GM23338 (cell line): ENCODE measurements at regions not wholly inside any gene's neighbourhood (a gene's known extent, or its start where the extent isn't known, plus 50 kb on each side); places are given as distances from the start of the nearest gene placed in this dataset.

Source experiments
- ATAC-seq: fragments of 200-7000 bp; cut with Tn5 transposase; 3 replicates; pipeline ENCODE4 v1.9.1; 2020
- DNase-seq: peaks from one replicate; pipeline ENCODE4 v3.0.0-alpha.2; 2015; ENCODE audit warnings: low spot score
- H2AFZ ChIP-seq: fragments of 200-600 bp; sonication (generic); 2 replicates; pipeline ENCODE4 v1.8.0; 2016; ENCODE audit warnings: antibody characterized with exemption, mild to moderate bottlenecking, moderate library complexity
- H3F3A ChIP-seq: fragments of 200-600 bp; sonication (generic); replicated peaks from 2 replicates; pipeline ENCODE4 v1.8.0; 2017; ENCODE audit warnings: antibody characterized with exemption, mixed run types, low read depth
- H3K27ac ChIP-seq: fragments of 200-600 bp; sonication (generic); 2 replicates; pipeline ENCODE4 v1.6.1; 2016; ENCODE audit warnings: low read depth
- H3K27me3 ChIP-seq: fragments of 200-600 bp; sonication (generic); 2 replicates; pipeline ENCODE4 v1.8.0; 2016; ENCODE audit warnings: mild to moderate bottlenecking, mixed run types, moderate library complexity; ENCODE audit not compliant: insufficient read depth
- H3K36me3 ChIP-seq: fragments of 200-600 bp; sonication (generic); 2 replicates; pipeline ENCODE4 v1.8.0; 2016; ENCODE audit warnings: mild to moderate bottlenecking; ENCODE audit not compliant: insufficient read depth
- H3K4me1 ChIP-seq: fragments of 200-600 bp; sonication (generic); 2 replicates; pipeline ENCODE4 v1.8.0; 2016; ENCODE audit warnings: mild to moderate bottlenecking, moderate library complexity; ENCODE audit not compliant: insufficient read depth
- H3K4me2 ChIP-seq: fragments of 200-600 bp; sonication (generic); 2 replicates; pipeline ENCODE4 v1.7.1; 2017; ENCODE audit warnings: mixed run types
- H3K4me3 ChIP-seq: fragments of 200-600 bp; sonication (generic); 2 replicates; pipeline ENCODE4 v1.6.1; 2016; ENCODE audit warnings: mixed run types
- H3K79me2 ChIP-seq: fragments of 200-600 bp; sonication (generic); replicated peaks from 2 replicates; pipeline ENCODE4 v1.8.0; 2017; ENCODE audit warnings: mild to moderate bottlenecking; ENCODE audit not compliant: insufficient read depth
- H3K9me2 ChIP-seq: fragments of 200-600 bp; sonication (generic); 2 replicates; pipeline ENCODE4 v1.8.0; 2017; ENCODE audit not compliant: insufficient read depth
- H4K20me1 ChIP-seq: fragments of 200-600 bp; sonication (generic); replicated peaks from 2 replicates; pipeline ENCODE4 v1.8.0; 2017; ENCODE audit warnings: mild to moderate bottlenecking; ENCODE audit not compliant: insufficient read depth
- H3K27ac Mint-ChIP-seq: 2 replicates; pipeline ENCODE4 v1.8.0; 2020; ENCODE audit warnings: inconsistent platforms, mild to moderate bottlenecking, moderate library complexity, mixed read lengths
- H3K27me3 Mint-ChIP-seq: 3 replicates; pipeline ENCODE4 v1.8.0; 2022; ENCODE audit warnings: low read depth, mild to moderate bottlenecking, moderate library complexity, mixed read lengths, inconsistent platforms; ENCODE audit not compliant: insufficient read depth, poor library complexity
- H3K36me3 Mint-ChIP-seq: 3 replicates; pipeline ENCODE4 v1.8.0; 2021; ENCODE audit warnings: low read depth, mild to moderate bottlenecking, inconsistent platforms, moderate library complexity, mixed read lengths
- H3K4me1 Mint-ChIP-seq: 3 replicates; pipeline ENCODE4 v1.8.0; 2020; ENCODE audit warnings: mild to moderate bottlenecking, inconsistent platforms, mixed read lengths
- H3K4me3 Mint-ChIP-seq: 3 replicates; pipeline ENCODE4 v1.8.0; 2021; ENCODE audit warnings: moderate library complexity, mild to moderate bottlenecking, inconsistent platforms, mixed read lengths
- H3K9me3 Mint-ChIP-seq: 3 replicates; pipeline ENCODE4 v1.8.0; 2020; ENCODE audit warnings: moderate library complexity, mild to moderate bottlenecking, inconsistent platforms, mixed read lengths
- CREB1 ChIP-seq: fragments of 250-450 bp; sonication (Bioruptor Pico); IDR thresholded peaks from 2 replicates; pipeline ENCODE4 v1.5.0; 2020; ENCODE audit warnings: low read depth, mild to moderate bottlenecking, moderate library complexity
- CTCF ChIP-seq, 2 experiments: fragments of 200-600 bp in 1 of 2; sonication (generic) in 1 of 2; conservative IDR thresholded peaks; 2 replicates each; pipeline versions ENCODE4 v1.5.1 to v1.6.1; 2016 to 2017; ENCODE audit warnings: antibody characterized with exemption in 2 of 2, low read depth in 2 of 2, mild to moderate bottlenecking in 2 of 2, moderate library complexity in 1 of 2
- EZH2 ChIP-seq: fragments of 200-600 bp; sonication (generic); IDR thresholded peaks from one replicate; pipeline ENCODE4 v1.8.0; 2017; ENCODE audit warnings: antibody characterized with exemption, mild to moderate bottlenecking, low read depth; ENCODE audit not compliant: unreplicated experiment
- EZH2phosphoT487 ChIP-seq: fragments of 200-600 bp; sonication (generic); IDR thresholded peaks from one replicate; pipeline ENCODE4 v1.8.1; 2018; ENCODE audit warnings: antibody characterized with exemption; ENCODE audit not compliant: unreplicated experiment
- JUNB ChIP-seq: IDR thresholded peaks from one replicate; pipeline ENCODE4 v1.6.1; 2016; ENCODE audit warnings: antibody characterized with exemption; ENCODE audit not compliant: unreplicated experiment
- NANOG ChIP-seq: IDR thresholded peaks from 2 replicates; pipeline ENCODE4 v1.6.1; 2016; ENCODE audit warnings: antibody characterized with exemption, borderline replicate concordance
- POLR2AphosphoS5 ChIP-seq: IDR thresholded peaks from 2 replicates; pipeline ENCODE4 v1.6.1; 2016; ENCODE audit warnings: antibody characterized with exemption, low read depth
- STAT1 ChIP-seq: IDR thresholded peaks from one replicate; pipeline ENCODE4 v1.6.1; 2016; ENCODE audit warnings: antibody characterized with exemption; ENCODE audit not compliant: unreplicated experiment
- ZNF114 ChIP-seq: fragments of 250-450 bp; sonication (Bioruptor Pico); IDR thresholded peaks from 2 replicates; pipeline ENCODE4 v1.5.0; 2020; ENCODE audit warnings: mild to moderate bottlenecking, moderate library complexity
- ZNF331 ChIP-seq: fragments of 250-450 bp; sonication (Bioruptor Pico); IDR thresholded peaks from 2 replicates; pipeline ENCODE4 v1.5.0; 2020; ENCODE audit warnings: low read depth, mild to moderate bottlenecking, moderate library complexity

- TF ChIP-seq CTCF (conservative IDR thresholded peaks at IDR 0.05; ENCODE audit: low read depth in 2 of 2): no peak
- no peak for TF ChIP-seq CREB1 (CRISPR knock-in tag)
- no peak for TF ChIP-seq STAT1
- no peak for TF ChIP-seq NANOG
- TF ChIP-seq EZH2: no peak
- no peak for TF ChIP-seq JUNB
- TF ChIP-seq ZNF114: no peak
Measured at GRCh38 chr9:16180091-16180490, 627.2 kb downstream of the CCDC171 start (continued).

- H3K36me3 Mint-ChIP-seq: no peaks in the 10 kb centered on the region
- no peaks in the 10 kb centered on the region for H3K9me2 ChIP-seq
- no peaks in the 10 kb centered on the region for H3K27me3 ChIP-seq
- H3K27ac ChIP-seq: no peak overlapping the region
- H3K36me3 ChIP-seq: no peaks in the 10 kb centered on the region
- TF ChIP-seq CTCF (conservative IDR thresholded peaks at IDR 0.05; ENCODE audit: low read depth in 2 of 2): no peak
- TF ChIP-seq STAT1: no peak
- no peak for TF ChIP-seq ZNF331 (CRISPR knock-in tag)
- TF ChIP-seq EZH2phosphoT487: no peak
- no peak for TF ChIP-seq NANOG
- no peak for TF ChIP-seq ZNF114
- no peak for TF ChIP-seq POLR2AphosphoS5
- peaks cover 1% of the 10 kb centered on the region for H3K27me3 Mint-ChIP-seq
- no peak overlapping the region for H3K4me3 ChIP-seq
- H3K9me3 Mint-ChIP-seq: no peaks in the 10 kb centered on the region
- H4K20me1 ChIP-seq: no peaks in the 10 kb centered on the region
- DNase-seq: no peak
- H3K4me2 ChIP-seq: no peak overlapping the region
- no peaks in the 10 kb centered on the region for H3K4me1 Mint-ChIP-seq
- no peak overlapping the region for H3K27ac Mint-ChIP-seq
- no peaks in the 10 kb centered on the region for H3F3A ChIP-seq
- H3K79me2 ChIP-seq: no peaks in the 10 kb centered on the region
- H2AFZ ChIP-seq: no peak overlapping the region
- no peaks in the 10 kb centered on the region for H3K4me1 ChIP-seq
- no peak overlapping the region for H3K4me3 Mint-ChIP-seq
- ATAC-seq: no peak
Measured at GRCh38 chr9:16180546-16180945, 627.7 kb downstream of the CCDC171 start.

- Mint-ChIP-seq H3K27me3 (peaks cover 1% of the 10 kb centered on the region), H3K4me3 (no peak overlapping the region), H3K27ac (no peak overlapping the region), H3K36me3 (no peaks in the 10 kb centered on the region), H3K9me3 (no peaks in the 10 kb centered on the region), H3K4me1 (no peaks in the 10 kb centered on the region)
- no peaks in the 10 kb centered on the region for H3K9me2 ChIP-seq
- H2AFZ ChIP-seq: no peak overlapping the region
- no peak overlapping the region for H3K27ac ChIP-seq
- ATAC-seq (no peak), DNase-seq (no peak)
- no peaks in the 10 kb centered on the region for H3K27me3 ChIP-seq
- H3K4me1 ChIP-seq: no peaks in the 10 kb centered on the region
- H3F3A ChIP-seq: no peaks in the 10 kb centered on the region
- H3K4me2 ChIP-seq: no peak overlapping the region
- TF ChIP-seq CREB1 (CRISPR knock-in tag) (no peak), NANOG (no peak), STAT1 (no peak), ZNF331 (CRISPR knock-in tag) (no peak), EZH2 (no peak), EZH2phosphoT487 (no peak), JUNB (no peak)
- H3K36me3 ChIP-seq: no peaks in the 10 kb centered on the region
- no peak overlapping the region for H3K4me3 ChIP-seq
- H4K20me1 ChIP-seq: no peaks in the 10 kb centered on the region
- H3K79me2 ChIP-seq: no peaks in the 10 kb centered on the region
Measured at GRCh38 chr9:16181539-16181938, 628.7 kb downstream of the CCDC171 start.
